LNCaP clone FGC (cell line): ENCODE measurements at regions not wholly inside any gene's neighbourhood (a gene's known extent, or its start where the extent isn't known, plus 50 kb on each side); places are given as distances from the start of the nearest gene placed in this dataset.

ENCODE experiments used
- DNase-seq: peaks from one replicate; pipeline ENCODE4 v3.0.0-alpha.2; 2011; ENCODE audit warnings: low read depth
- H3K4me3 ChIP-seq: 2 replicates; pipeline ENCODE4 v1.5.1; 2011; ENCODE audit warnings: mild to moderate bottlenecking, low read depth, low read length, control low read depth
- TF ChIP-seq, protein P1 (sequence below): IDR thresholded peaks from 2 replicates; pipeline ENCODE4 v1.5.1; 2012; ENCODE audit warnings: mild to moderate bottlenecking; ENCODE audit not compliant: control insufficient read depth, insufficient read depth; ENCODE audit errors: extremely low read depth

DNA sequence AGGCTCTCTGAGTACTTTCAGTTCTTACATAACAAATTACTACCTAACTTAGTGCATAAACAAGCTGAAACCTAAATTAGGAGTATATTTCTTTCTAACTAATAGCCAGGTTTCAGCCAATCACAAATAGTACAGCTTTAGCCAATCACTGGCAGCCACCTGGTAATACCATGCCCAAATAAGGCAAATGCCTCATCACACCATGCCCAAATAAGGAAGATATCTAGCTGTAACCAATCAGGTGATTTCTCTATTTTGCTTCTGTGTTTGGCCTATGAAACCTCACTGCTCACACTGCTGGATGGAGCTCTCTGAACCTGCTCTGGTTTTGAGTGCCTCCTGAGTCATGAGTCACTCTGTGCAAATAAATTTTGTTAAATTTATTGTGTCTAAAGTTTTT lies 113.5 kb downstream of the DDIT4L start:
- TF ChIP-seq, protein P1, sequence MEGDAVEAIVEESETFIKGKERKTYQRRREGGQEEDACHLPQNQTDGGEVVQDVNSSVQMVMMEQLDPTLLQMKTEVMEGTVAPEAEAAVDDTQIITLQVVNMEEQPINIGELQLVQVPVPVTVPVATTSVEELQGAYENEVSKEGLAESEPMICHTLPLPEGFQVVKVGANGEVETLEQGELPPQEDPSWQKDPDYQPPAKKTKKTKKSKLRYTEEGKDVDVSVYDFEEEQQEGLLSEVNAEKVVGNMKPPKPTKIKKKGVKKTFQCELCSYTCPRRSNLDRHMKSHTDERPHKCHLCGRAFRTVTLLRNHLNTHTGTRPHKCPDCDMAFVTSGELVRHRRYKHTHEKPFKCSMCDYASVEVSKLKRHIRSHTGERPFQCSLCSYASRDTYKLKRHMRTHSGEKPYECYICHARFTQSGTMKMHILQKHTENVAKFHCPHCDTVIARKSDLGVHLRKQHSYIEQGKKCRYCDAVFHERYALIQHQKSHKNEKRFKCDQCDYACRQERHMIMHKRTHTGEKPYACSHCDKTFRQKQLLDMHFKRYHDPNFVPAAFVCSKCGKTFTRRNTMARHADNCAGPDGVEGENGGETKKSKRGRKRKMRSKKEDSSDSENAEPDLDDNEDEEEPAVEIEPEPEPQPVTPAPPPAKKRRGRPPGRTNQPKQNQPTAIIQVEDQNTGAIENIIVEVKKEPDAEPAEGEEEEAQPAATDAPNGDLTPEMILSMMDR, result no peak
- DNase-seq, result no peak
- H3K4me3 ChIP-seq, result no peak overlapping the region

DNA sequence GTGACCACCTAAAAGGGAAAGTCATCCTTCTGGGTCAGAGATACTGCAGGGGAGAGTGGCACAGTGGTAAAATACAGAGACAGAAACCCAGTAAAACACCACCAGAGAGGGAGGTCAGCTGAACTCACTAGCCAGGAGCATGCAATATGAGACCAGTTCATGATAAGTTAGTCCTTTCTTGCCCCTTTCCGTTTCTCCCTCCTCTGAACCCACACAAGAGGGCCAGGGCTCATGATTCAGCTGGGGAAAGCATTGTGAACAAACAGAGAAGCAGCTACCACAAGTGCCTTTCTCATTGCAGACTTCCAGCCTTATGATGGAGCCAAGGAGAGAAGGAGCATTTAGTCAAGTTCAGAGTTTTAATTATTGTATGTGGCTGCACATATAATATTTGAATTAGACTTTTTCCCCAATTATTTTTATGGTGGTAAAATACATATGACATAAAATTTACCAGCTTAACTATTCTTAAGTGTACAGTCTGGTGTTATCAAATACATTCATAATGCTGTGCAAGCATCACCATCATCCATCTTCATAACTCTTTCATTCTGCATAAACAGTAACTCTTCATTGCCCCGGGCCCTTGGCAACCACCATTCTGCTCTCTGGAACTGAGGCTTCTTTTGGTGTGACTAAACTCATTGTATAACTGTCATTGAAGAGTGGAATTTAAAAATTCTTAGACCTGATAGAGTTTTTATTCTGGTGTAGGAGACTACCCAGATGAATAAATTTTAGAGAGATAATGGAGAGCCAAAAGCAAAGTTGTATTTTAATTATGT lies 114.6 kb downstream of the DDIT4L start:
- TF ChIP-seq, protein P1, result no peak
- no peak for DNase-seq
- H3K4me3 ChIP-seq, result no peak overlapping the region

DNA sequence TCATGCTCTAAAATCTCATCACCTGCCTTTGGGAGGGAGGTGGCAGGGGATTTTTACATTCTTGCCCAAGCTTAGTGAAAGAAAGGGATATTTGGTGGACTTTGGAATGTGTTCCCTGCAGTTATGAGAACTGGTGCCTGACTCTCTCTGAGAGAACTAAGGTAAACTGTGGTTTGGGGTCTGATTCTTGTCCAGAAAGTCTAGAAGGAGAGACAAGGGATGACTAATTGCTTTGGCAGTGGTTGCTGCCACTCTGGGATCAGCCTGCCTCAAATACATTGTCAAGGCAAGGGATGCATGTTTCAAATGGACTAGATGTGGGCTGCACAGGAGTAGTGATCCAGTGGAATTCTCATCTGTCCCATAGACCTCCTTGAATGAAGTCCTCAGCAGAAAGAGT lies 115.2 kb downstream of the DDIT4L start:
- TF ChIP-seq, protein P1, result no peak
- no peak for DNase-seq
- H3K4me3 ChIP-seq, result no peak overlapping the region

DNA sequence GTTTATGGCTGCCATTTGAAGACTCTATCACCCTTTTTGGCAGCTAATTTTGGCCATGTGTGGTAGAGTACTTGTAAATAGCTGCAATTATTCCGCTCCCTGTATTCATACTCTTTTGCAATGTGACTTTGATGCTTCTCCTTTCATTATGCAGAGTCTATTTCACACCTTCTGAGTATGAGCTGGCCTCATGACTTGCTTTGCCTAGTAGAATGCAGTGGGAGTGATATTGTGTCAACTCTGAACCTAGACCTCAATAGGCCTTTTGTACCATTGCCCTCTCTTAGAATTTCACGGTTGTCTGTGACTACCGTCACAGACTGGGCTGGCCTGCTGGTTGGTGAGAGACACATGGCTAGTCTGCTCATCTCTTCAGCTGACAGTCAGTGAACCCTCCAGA lies 118.8 kb downstream of the DDIT4L start:
- DNase-seq, result no peak
- H3K4me3 ChIP-seq, result no peak overlapping the region
- TF ChIP-seq, protein P1, result no peak

DNA sequence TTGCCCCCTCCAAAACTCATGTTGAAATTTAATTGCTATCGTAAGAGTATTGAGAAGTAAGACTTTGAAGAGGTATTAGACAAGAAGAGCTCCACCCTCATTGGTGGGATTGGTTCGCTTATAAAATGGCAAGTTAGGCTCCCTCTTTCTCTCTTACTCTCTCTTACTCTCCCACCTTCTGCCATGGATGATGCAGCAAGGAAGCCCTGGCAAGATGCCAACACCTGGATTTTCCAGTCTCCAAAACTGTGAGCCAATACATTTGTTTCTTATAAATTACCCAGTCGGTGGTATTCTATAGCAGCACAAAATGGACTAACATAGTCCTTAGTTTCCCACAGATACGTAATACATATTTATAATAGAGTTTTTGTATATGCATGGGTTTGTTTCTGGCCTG lies 119.4 kb downstream of the DDIT4L start:
- DNase-seq, result no peak
- TF ChIP-seq, protein P1, result no peak
- no peak overlapping the region for H3K4me3 ChIP-seq

DNA sequence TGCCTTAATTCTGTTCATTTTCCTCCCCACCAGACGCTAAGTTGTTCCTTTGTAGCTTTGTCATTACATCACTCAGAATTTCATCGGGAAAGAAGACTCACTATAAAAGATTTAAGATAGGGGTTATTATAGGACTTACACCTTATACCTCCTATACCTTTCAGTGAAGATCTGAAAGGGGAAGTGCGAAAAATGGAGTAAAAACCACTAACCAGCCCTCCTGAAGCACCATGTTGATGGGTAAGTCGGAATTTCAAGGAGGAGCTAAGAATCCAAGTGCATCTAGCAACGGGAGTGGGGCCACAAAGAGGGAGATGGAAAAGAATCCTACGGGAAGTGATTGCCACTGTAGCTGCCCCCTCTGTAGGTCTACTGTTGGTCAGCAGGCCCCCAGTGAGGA lies 119.1 kb upstream of the H2AZ1 start:
- DNase-seq, result no peak
- TF ChIP-seq, protein P1, result no peak
- no peak overlapping the region for H3K4me3 ChIP-seq

DNA sequence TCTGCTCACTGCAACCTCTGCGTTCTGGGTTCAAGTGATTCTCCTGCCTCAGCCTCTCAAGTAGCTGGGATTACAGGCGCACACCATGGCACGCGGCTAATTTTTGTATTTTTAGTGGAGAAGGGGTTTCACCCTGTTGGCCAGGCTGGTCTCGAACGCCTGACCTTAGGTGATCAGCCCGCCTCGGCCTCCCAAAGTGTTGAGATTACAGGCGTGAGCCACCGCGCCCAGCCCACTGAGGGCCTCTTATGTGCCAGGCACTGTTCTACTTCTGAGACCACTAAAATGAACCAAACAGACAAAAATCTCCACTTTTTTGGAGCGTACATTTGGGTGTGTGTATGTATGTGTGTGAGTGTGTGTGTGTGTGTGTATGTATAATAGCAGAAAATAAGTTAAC lies 117.2 kb upstream of the H2AZ1 start:
- TF ChIP-seq, protein P1, result no peak
- no peak for DNase-seq
- H3K4me3 ChIP-seq, result no peak overlapping the region
